ENCODE measurements at regions not wholly inside any gene's neighbourhood (a gene's known extent, or its start where the extent isn't known, plus 50 kb on each side); places are given as distances from the start of the nearest gene placed in this dataset.
A peak's percentile ranks its signal among the peaks of the same experiment; 100 is the strongest.

GRCh38 chr1:60173006-60173405 lies 99.4 kb upstream of the C1orf87 start:
- H3K27ac ChIP-seq (ENCODE audit: extremely low read depth, low read depth, low read length): no peak overlapping the region

GRCh38 chr1:60171801-60172200 lies 98.2 kb upstream of the C1orf87 start:
- ChIA-PET POLR2A (no interaction called here), CTCF (interaction anchor here (1.0 kb wide), 1 partner anchor 15 kb away, joined by 3 read pairs; no protein-coding TSS in a partner anchor)
- Histone ChIP-seq H3K36me3 (ENCODE audit: control insufficient read depth in 2 of 2, insufficient read depth in 1 of 2, low read length in 2 of 2) (no peaks in the 10 kb centered on the region), H3K27ac (ENCODE audit: extremely low read depth, low read depth, low read length) (no peak overlapping the region), H3K4me3 (ENCODE audit: low read depth, low read length) (no peak overlapping the region), H3K9me3 (ENCODE audit: control insufficient read depth, insufficient read depth, low read depth, low read length) (no peaks in the 10 kb centered on the region), H3K4me1 (ENCODE audit: control insufficient read depth, insufficient read depth, low read length) (no peaks in the 10 kb centered on the region)
- TF ChIP-seq ZNF10 (tag by site-specific recombination; IDR thresholded peaks at IDR 0.05): no peak
- TF ChIP-seq ZNF830 (tag by site-specific recombination; IDR thresholded peaks at IDR 0.05; ENCODE audit: low read depth): no peak
- TF ChIP-seq GLI4 (tag by site-specific recombination; IDR thresholded peaks at IDR 0.05): no peak
- TF ChIP-seq PRDM4 (tag by site-specific recombination; IDR thresholded peaks at IDR 0.05): no peak
- TF ChIP-seq ZNF704 (tag by site-specific recombination; IDR thresholded peaks at IDR 0.05): no peak

More at GRCh38 chr1:60173006-60173405, 99.4 kb upstream of the C1orf87 start:
- TF ChIP-seq ZNF521 (tag by site-specific recombination; IDR thresholded peaks at IDR 0.05) (no peak), REST (tag by site-specific recombination; IDR thresholded peaks at IDR 0.05) (no peak), ZNF549 (tag by site-specific recombination; IDR thresholded peaks at IDR 0.05) (peak; percentile 96), REPIN1 (tag by site-specific recombination; IDR thresholded peaks at IDR 0.05; ENCODE audit: low read depth) (no peak)
- Histone ChIP-seq H3K4me3 (ENCODE audit: low read depth, low read length) (no peak overlapping the region), H3K9me3 (ENCODE audit: control insufficient read depth, insufficient read depth, low read depth, low read length) (no peaks in the 10 kb centered on the region), H3K36me3 (ENCODE audit: control insufficient read depth in 2 of 2, insufficient read depth in 1 of 2, low read length in 2 of 2) (no peaks in the 10 kb centered on the region), H3K4me1 (ENCODE audit: control insufficient read depth, insufficient read depth, low read length) (no peaks in the 10 kb centered on the region)
- ChIA-PET POLR2A (no interaction called here), CTCF (no interaction called here)

GRCh38 chr1:60170709-60171108 lies 97.1 kb upstream of the C1orf87 start:
- Histone ChIP-seq H3K36me3 (ENCODE audit: control insufficient read depth in 2 of 2, insufficient read depth in 1 of 2, low read length in 2 of 2) (no peaks in the 10 kb centered on the region), H3K27ac (ENCODE audit: extremely low read depth, low read depth, low read length) (no peak overlapping the region), H3K9me3 (ENCODE audit: control insufficient read depth, insufficient read depth, low read depth, low read length) (no peaks in the 10 kb centered on the region), H3K4me1 (ENCODE audit: control insufficient read depth, insufficient read depth, low read length) (no peaks in the 10 kb centered on the region), H3K4me3 (ENCODE audit: low read depth, low read length) (no peak overlapping the region)
- POLR2A ChIA-PET: no interaction called here
- CTCF ChIA-PET: interaction anchor here (0.7 to 0.8 kb wide), 3 partner anchors 20 to 87 kb away, joined by 3 read pairs; no protein-coding TSS in a partner anchor
- no peak for TF ChIP-seq GFI1B (tag by site-specific recombination; IDR thresholded peaks at IDR 0.05)
- TF ChIP-seq ZFP41 (tag by site-specific recombination; IDR thresholded peaks at IDR 0.05; ENCODE audit: borderline replicate concordance): no peak
- no peak for TF ChIP-seq HOXD13 (CRISPR knock-in tag; IDR thresholded peaks at IDR 0.05; ENCODE audit: borderline replicate concordance)
- TF ChIP-seq TRIM28 (IDR thresholded peaks at IDR 0.05; ENCODE audit: borderline replicate concordance, low read length): no peak
- TF ChIP-seq ZNF571 (tag by site-specific recombination; IDR thresholded peaks at IDR 0.05): no peak
- no peak for TF ChIP-seq ZSCAN4 (tag by site-specific recombination; IDR thresholded peaks at IDR 0.05)
- no peak for TF ChIP-seq ZSCAN16 (tag by site-specific recombination; IDR thresholded peaks at IDR 0.05)
- TF ChIP-seq ELK4 (IDR thresholded peaks at IDR 0.05; ENCODE audit: borderline replicate concordance, low read depth, low read length): no peak
- no peak for TF ChIP-seq ZNF580 (tag by site-specific recombination; IDR thresholded peaks at IDR 0.05)
- TF ChIP-seq ZNF202 (tag by site-specific recombination; IDR thresholded peaks at IDR 0.05; ENCODE audit: borderline replicate concordance): no peak
- no peak for TF ChIP-seq ZNF629 (tag by site-specific recombination; IDR thresholded peaks at IDR 0.05)
- TF ChIP-seq ZNF112 (tag by site-specific recombination; IDR thresholded peaks at IDR 0.05): no peak
- TF ChIP-seq SP7 (tag by site-specific recombination; IDR thresholded peaks at IDR 0.05): no peak
- no peak for TF ChIP-seq ZNF548 (tag by site-specific recombination; IDR thresholded peaks at IDR 0.05)

Measured in HEK293 (cell line).